Body of pancreas (tissue), 4 donors: ENCODE measurements at regions not wholly inside any gene's neighbourhood (a gene's known extent, or its start where the extent isn't known, plus 50 kb on each side); places are given as distances from the start of the nearest gene placed in this dataset. TPM values are rescaled to one million over a fixed set of nuclear protein-coding genes. Genes with fewer than 3 reads are reported as not detected.

Experiments
- ATAC-seq: fragments of 150-250 bp; one replicate; pipeline ENCODE4 v1.9.1; 2016
- DNase-seq, 4 donors: peaks; one replicate each; pipeline ENCODE4 v3.0.0-alpha.2; 2019
- H3K27ac ChIP-seq, 4 donors: fragments of 200-600 bp; sonication (generic); 1 replicate in 3 of 4; 2 replicates in 1 of 4; pipeline versions ENCODE4 v1.5.1 to v1.6.1; 2016 to 2019; ENCODE audit warnings: mild to moderate bottlenecking in 1 of 4, mixed read lengths in 1 of 4, moderate library complexity in 1 of 4
- H3K27me3 ChIP-seq, 2 donors: fragments of 200-600 bp; sonication (generic); one replicate each; pipeline ENCODE4 v1.6.0; 2016; ENCODE audit warnings: mild to moderate bottlenecking in 1 of 2
- H3K36me3 ChIP-seq, 2 donors: fragments of 200-600 bp; sonication (generic); replicated peaks in 1 of 2; 2 replicates each; pipeline ENCODE4 v1.5.1; 2016; ENCODE audit warnings: low read depth in 2 of 2; ENCODE audit not compliant: insufficient read depth in 1 of 2
- H3K4me1 ChIP-seq: fragments of 200-600 bp; sonication (generic); one replicate; pipeline ENCODE4 v1.6.0; 2016
- H3K4me3 ChIP-seq, 2 donors: fragments of 200-600 bp; sonication (generic); 1 replicate in 1 of 2; 2 replicates in 1 of 2; pipeline ENCODE4 v1.5.1; 2016 to 2019
- H3K9me3 ChIP-seq, 3 donors: fragments of 200-600 bp; sonication (generic); 1 replicate in 2 of 3; 2 replicates in 1 of 3; pipeline ENCODE4 v1.5.1; 2016
- POLR2A ChIP-seq, 3 donors: fragments of 450-650 bp; IDR thresholded peaks; one replicate each; pipeline ENCODE4 v1.6.1; 2016; ENCODE audit warnings: antibody characterized with exemption in 3 of 3, mild to moderate bottlenecking in 2 of 3
- WGBS, 2 donors: methylation state at CpG; one replicate each; pipeline ENCODE4 v1.1.5; 2017; 5-methylcytosine and 5-hydroxymethylcytosine counted together
- intact Hi-C: fragments of 100-400 bp; cut with DNase I; formaldehyde crosslinking; loops from one replicate; pipeline ENCODE4 v1.15.1; 2023
- small RNA-seq: library from RNA; depleted of rRNA; stranded (forward); fragments of <200 nt; gene quantifications from one replicate; pipeline ENCODE3, GENCODE V24; 2016
- TF ChIP-seq, protein P1 (sequence below), 7 experiments: fragments of 450-650 bp in 4 of 7; fragments of 200-600 bp in 3 of 7; sonication (generic) in 3 of 7; IDR thresholded peaks; one replicate each; pipeline ENCODE4 v1.5.1; 2016 to 2019; ENCODE audit warnings: antibody characterized with exemption in 7 of 7

DNA sequence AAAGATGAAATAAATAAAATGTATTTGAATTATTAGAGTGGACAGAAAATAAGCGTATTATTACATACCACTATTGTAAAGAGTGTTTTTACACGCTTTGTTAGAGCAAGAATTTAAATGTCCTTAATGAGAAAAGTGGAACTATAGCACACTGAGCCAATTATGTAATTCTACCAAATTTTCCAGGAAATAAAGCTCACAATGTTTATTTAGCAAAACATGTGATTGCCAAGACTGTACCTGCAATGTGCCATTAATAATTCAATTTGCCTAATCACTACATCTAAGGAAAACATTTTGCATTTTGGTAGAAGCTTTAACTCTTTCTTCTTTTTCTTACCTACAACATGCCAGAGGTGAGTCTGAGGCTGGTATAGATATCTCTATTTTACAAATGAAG is 58.7 kb upstream of the PHACTR1 start:
- H3K36me3 ChIP-seq: no peaks in the 10 kb centered on the region
- TF ChIP-seq, protein P1, sequence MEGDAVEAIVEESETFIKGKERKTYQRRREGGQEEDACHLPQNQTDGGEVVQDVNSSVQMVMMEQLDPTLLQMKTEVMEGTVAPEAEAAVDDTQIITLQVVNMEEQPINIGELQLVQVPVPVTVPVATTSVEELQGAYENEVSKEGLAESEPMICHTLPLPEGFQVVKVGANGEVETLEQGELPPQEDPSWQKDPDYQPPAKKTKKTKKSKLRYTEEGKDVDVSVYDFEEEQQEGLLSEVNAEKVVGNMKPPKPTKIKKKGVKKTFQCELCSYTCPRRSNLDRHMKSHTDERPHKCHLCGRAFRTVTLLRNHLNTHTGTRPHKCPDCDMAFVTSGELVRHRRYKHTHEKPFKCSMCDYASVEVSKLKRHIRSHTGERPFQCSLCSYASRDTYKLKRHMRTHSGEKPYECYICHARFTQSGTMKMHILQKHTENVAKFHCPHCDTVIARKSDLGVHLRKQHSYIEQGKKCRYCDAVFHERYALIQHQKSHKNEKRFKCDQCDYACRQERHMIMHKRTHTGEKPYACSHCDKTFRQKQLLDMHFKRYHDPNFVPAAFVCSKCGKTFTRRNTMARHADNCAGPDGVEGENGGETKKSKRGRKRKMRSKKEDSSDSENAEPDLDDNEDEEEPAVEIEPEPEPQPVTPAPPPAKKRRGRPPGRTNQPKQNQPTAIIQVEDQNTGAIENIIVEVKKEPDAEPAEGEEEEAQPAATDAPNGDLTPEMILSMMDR (IDR thresholded peaks at IDR 0.05): no peak
- no peak for TF ChIP-seq POLR2A (IDR thresholded peaks at IDR 0.05)
- H3K27ac ChIP-seq: no peak overlapping the region
- ATAC-seq (no peak), DNase-seq (no peak)
- intact Hi-C loops: no loop called here
- no peaks in the 10 kb centered on the region for H3K9me3 ChIP-seq
- H3K4me1 ChIP-seq: no peaks in the 10 kb centered on the region
- no peaks in the 10 kb centered on the region for H3K27me3 ChIP-seq
- H3K4me3 ChIP-seq: no peak overlapping the region
- WGBS, 2 donors: 79 to 80% methylated on average over 2 of the region's 2 CpGs

DNA sequence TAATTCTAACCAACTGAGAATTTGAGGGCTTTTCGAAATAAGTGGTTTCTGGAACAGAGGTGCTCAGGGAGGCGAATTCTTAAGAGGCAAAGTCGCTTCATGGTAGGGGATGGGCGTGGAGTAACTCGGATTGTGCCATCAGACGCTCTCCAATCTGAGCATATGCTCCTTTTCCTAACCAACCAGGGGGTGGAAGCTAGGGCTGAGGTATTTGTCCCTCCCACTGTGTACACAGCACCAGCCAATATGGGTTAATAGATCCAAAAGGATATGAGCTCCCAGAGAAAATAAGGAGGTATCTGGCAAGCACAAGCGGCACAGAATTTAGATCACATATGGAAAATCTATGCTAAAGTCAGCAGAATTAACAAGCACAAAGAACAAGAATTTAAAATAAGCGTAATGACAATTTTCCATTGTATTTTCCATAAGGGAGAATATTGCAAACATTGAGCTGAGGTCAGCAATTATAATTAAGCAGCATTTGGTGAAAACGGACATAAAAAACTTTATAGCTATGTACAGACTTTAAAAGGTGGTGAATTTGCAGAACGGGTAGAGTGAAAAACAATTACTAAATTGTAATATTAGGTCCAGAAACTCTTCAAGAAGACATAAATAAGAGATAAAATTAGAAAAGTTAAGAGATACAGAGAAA is 55.0 kb upstream of the PHACTR1 start:
- H3K36me3 ChIP-seq: no peaks in the 10 kb centered on the region
- no peaks in the 10 kb centered on the region for H3K4me1 ChIP-seq
- no peak for ATAC-seq
- H3K9me3 ChIP-seq: no peaks in the 10 kb centered on the region
- no peak overlapping the region for H3K4me3 ChIP-seq
- no peak overlapping the region for H3K27ac ChIP-seq
- H3K27me3 ChIP-seq: no peaks in the 10 kb centered on the region
- no peak for DNase-seq
- intact Hi-C loops: no loop called here
- TF ChIP-seq POLR2A (IDR thresholded peaks at IDR 0.05): no peak
- TF ChIP-seq, protein P1 (IDR thresholded peaks at IDR 0.05): no peak
- WGBS, 2 donors: 75 to 82% methylated on average over 10 of the region's 10 CpGs

Small RNA genes lying in the stretch of these regions (small RNA-seq; reads per million reads assigned to genes)
- not detected for gene RN7SKP293
